Adrenal gland (tissue), 9 donors: ENCODE measurements at regions not wholly inside any gene's neighbourhood (a gene's known extent, or its start where the extent isn't known, plus 50 kb on each side); places are given as distances from the start of the nearest gene placed in this dataset.

Source experiments
- DNase-seq, 7 donors: peaks; one replicate each; pipeline ENCODE4 v3.0.0-alpha.2; 2019 to 2020
- H3K27ac ChIP-seq, 5 donors: fragments of 200-600 bp; sonication (generic) in 4 of 5; 1 replicate in 3 of 5; 2 replicates in 2 of 5; pipeline versions ENCODE4 v1.5.1 to v1.8.0; 2016 to 2020; ENCODE audit warnings: mild to moderate bottlenecking in 1 of 5
- H3K27me3 ChIP-seq: fragments of 200-600 bp; 2 replicates; pipeline ENCODE4 v1.8.0; 2021
- H3K36me3 ChIP-seq, 2 donors: fragments of 200-600 bp; replicated peaks in 1 of 2; 1 replicate in 1 of 2; 2 replicates in 1 of 2; pipeline versions ENCODE4 v1.5.1 to v1.8.0; 2018 to 2022
- H3K4me1 ChIP-seq, 2 donors: fragments of 200-600 bp; replicated peaks in 1 of 2; 1 replicate in 1 of 2; 2 replicates in 1 of 2; pipeline versions ENCODE4 v1.5.1 to v1.8.0; 2018 to 2021
- H3K4me3 ChIP-seq, 4 donors: fragments of 200-600 bp; sonication (generic) in 3 of 4; one replicate each; pipeline ENCODE4 v1.5.1; 2016 to 2018
- H3K9me3 ChIP-seq, 3 donors: fragments of 200-600 bp; sonication (generic) in 1 of 3; replicated peaks in 1 of 3; 1 replicate in 2 of 3; 2 replicates in 1 of 3; pipeline versions ENCODE4 v1.5.1 to v1.8.0; 2016 to 2021
- POLR2A ChIP-seq, 2 donors: fragments of 450-650 bp; IDR thresholded peaks; one replicate each; pipeline ENCODE4 v1.6.1; 2017; ENCODE audit warnings: antibody characterized with exemption in 2 of 2, mild to moderate bottlenecking in 2 of 2, moderate library complexity in 1 of 2
- WGBS, 4 donors: extraction: QIAGEN DNeasy Blood & Tissue Kit in 2 of 4; methylation state at CpG; one replicate each; pipeline versions ENCODE4 v1.1.5 to v1.1.7; 2013 to 2017; 5-methylcytosine and 5-hydroxymethylcytosine counted together
- intact Hi-C, 2 donors: fragments of 100-400 bp; cut with DNase I; formaldehyde crosslinking; loops; one replicate each; pipeline versions ENCODE4 v1.14.1 to v1.15.0; 2022 to 2023
- TF ChIP-seq, protein P1 (sequence below), 6 experiments: fragments of 450-650 bp in 4 of 6; fragments of 200-600 bp in 2 of 6; sonication (generic) in 1 of 6; IDR thresholded peaks; 1 replicate in 5 of 6; 2 replicates in 1 of 6; pipeline versions ENCODE4 v1.5.1 to v1.8.0; 2016 to 2021; ENCODE audit warnings: antibody characterized with exemption in 6 of 6, mild to moderate bottlenecking in 2 of 6, moderate library complexity in 1 of 6
- donor health status: healthy with polysubstance abuse.
- donor health status: Bipolar disorder and iron deficiency.
- donor health status: DM: yes; HTN: yes; CAD: no.
- donor health status: DM: no; HTN: no; CAD: no.
- donor health status: DM: no; HTN: no; CAD: no.

DNA sequence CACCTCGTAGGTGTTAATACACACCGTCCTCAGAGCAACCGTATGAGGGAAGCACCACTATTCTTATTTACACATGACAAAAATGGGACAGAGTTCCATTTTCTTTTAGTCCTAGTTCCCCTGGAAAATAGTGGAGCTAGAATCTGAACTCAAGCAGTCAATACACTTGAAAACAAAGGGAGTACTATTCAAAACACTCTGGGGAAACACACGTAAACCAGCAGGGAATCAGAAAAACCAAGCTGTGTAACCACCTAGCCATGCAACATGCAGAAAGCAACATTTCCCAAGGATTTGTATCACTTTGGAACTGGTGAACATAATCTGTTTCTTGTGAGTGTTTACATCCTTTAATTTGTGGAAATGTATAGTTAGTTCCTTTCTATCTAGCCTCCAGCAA is 208.2 kb downstream of the UBE2E3 start:
- TF ChIP-seq, protein P1, sequence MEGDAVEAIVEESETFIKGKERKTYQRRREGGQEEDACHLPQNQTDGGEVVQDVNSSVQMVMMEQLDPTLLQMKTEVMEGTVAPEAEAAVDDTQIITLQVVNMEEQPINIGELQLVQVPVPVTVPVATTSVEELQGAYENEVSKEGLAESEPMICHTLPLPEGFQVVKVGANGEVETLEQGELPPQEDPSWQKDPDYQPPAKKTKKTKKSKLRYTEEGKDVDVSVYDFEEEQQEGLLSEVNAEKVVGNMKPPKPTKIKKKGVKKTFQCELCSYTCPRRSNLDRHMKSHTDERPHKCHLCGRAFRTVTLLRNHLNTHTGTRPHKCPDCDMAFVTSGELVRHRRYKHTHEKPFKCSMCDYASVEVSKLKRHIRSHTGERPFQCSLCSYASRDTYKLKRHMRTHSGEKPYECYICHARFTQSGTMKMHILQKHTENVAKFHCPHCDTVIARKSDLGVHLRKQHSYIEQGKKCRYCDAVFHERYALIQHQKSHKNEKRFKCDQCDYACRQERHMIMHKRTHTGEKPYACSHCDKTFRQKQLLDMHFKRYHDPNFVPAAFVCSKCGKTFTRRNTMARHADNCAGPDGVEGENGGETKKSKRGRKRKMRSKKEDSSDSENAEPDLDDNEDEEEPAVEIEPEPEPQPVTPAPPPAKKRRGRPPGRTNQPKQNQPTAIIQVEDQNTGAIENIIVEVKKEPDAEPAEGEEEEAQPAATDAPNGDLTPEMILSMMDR (IDR thresholded peaks at IDR 0.05), result no peak
- no peak for TF ChIP-seq POLR2A (IDR thresholded peaks at IDR 0.05)
- Histone ChIP-seq H3K27me3 (no peaks in the 10 kb centered on the region), H3K4me3 (no peak overlapping the region), H3K4me1 (no peaks in the 10 kb centered on the region), H3K36me3 (no peaks in the 10 kb centered on the region), H3K27ac (no peak overlapping the region), H3K9me3 (no peaks in the 10 kb centered on the region)
- WGBS, 4 donors, result 64 to 79% (median 75%) methylated on average over 4 of the region's 4 CpGs
- intact Hi-C loops, result no loop called here
- no peak for DNase-seq

DNA sequence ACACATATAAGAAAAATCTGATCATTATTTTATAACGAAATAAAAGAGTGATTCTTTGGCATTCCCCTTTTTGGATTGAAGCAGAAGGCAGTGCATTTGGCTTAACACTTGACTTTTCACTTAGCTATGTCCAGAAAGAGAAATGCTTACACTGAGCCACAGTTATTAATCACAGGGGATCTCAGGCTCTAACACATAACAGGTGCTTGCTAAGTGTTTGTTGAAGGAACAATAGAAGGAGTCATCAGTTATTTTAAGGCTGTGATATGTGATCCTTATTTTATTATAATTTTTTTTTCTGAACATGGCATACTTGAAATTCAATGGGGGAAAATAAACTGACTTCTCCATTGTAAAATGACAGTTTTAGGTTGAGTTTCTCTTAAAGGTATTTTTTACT is 209.5 kb downstream of the UBE2E3 start:
- no peak overlapping the region for H3K4me3 ChIP-seq
- no peaks in the 10 kb centered on the region for H3K27me3 ChIP-seq
- WGBS, 4 donors, result 41 to 47% (median 45%) methylated on average over 1 of the region's 1 CpG
- no peaks in the 10 kb centered on the region for H3K36me3 ChIP-seq
- DNase-seq, result no peak
- no peak overlapping the region for H3K27ac ChIP-seq
- no peaks in the 10 kb centered on the region for H3K4me1 ChIP-seq
- no peak for TF ChIP-seq POLR2A (IDR thresholded peaks at IDR 0.05)
- TF ChIP-seq, protein P1 (IDR thresholded peaks at IDR 0.05), result no peak
- intact Hi-C loops, result no loop called here
- H3K9me3 ChIP-seq, result no peaks in the 10 kb centered on the region

DNA sequence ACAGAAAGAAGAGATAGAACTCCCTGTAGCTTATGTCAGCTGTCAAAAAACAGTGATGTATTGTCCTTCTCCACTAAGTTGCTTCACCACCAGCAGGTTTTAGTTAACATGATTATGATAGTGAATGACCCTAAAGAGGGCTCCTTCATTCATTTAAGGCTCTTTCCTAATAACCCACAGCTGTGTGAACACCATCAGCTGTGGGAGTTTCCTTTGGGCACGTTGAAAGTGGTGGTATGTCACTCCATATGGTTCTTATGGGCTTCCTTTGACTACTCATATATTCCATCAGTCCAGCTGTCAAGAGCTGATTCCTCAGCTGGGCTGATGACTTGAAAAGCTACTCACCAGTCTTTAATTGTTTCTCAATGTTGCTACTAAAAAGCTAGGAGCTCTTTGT is 210.3 kb downstream of the UBE2E3 start:
- Histone ChIP-seq H3K9me3 (no peaks in the 10 kb centered on the region), H3K4me1 (no peaks in the 10 kb centered on the region), H3K4me3 (no peak overlapping the region), H3K27ac (no peak overlapping the region), H3K27me3 (no peaks in the 10 kb centered on the region), H3K36me3 (no peaks in the 10 kb centered on the region)
- TF ChIP-seq, protein P1 (IDR thresholded peaks at IDR 0.05), result no peak
- no peak for TF ChIP-seq POLR2A (IDR thresholded peaks at IDR 0.05)
- 6 to 21% (median 14%) methylated on average over 1 of the region's 1 CpG for WGBS, 4 donors
- intact Hi-C loops, result no loop called here
- no peak for DNase-seq

DNA sequence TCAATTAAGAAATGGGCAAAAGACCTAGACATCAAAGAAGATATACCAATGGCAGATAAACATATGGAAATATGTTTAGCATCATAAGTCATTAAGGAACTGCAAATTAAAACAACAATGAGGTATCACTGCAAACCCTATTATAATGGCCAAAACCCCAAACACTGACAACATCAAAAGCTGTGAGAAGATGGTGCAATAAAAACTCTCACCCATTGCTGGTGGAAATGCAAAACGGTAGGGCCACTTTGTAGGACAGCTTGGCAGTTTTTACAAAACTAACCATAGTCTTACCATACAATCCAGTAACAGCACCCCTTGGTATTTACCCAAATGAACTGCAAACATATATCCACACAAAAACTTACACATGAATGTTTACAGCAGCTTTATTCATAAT is 213.1 kb downstream of the UBE2E3 start:
- intact Hi-C loops, result no loop called here
- no peak for TF ChIP-seq POLR2A (IDR thresholded peaks at IDR 0.05)
- TF ChIP-seq, protein P1 (IDR thresholded peaks at IDR 0.05), result no peak
- no peaks in the 10 kb centered on the region for H3K27me3 ChIP-seq
- H3K9me3 ChIP-seq, result no peaks in the 10 kb centered on the region
- H3K36me3 ChIP-seq, result no peaks in the 10 kb centered on the region
- H3K4me1 ChIP-seq, result no peaks in the 10 kb centered on the region
- 50 to 86% (median 61%) methylated on average over 1 of the region's 1 CpG for WGBS, 4 donors
- no peak overlapping the region for H3K27ac ChIP-seq
- no peak for DNase-seq
- no peak overlapping the region for H3K4me3 ChIP-seq
